HFFc6 (cell line): ENCODE measurements at regions not wholly inside any gene's neighbourhood (a gene's known extent, or its start where the extent isn't known, plus 50 kb on each side); places are given as distances from the start of the nearest gene placed in this dataset.
A peak's percentile ranks its signal among the peaks of the same experiment; 100 is the strongest.

ENCODE experiments used
- DNase-seq: peaks from one replicate; pipeline ENCODE4 v3.0.0-alpha.2; 2018
- H3K27ac Mint-ChIP-seq: 2 replicates; pipeline ENCODE4 v1.8.0; 2020; ENCODE audit warnings: mild to moderate bottlenecking, mixed read lengths
- H3K27me3 Mint-ChIP-seq: 2 replicates; pipeline ENCODE4 v1.8.0; 2021; ENCODE audit warnings: mild to moderate bottlenecking, moderate library complexity, mixed read lengths; ENCODE audit not compliant: insufficient read depth
- H3K36me3 Mint-ChIP-seq: 2 replicates; pipeline ENCODE4 v1.8.0; 2021; ENCODE audit warnings: low read depth, mixed read lengths
- H3K4me1 Mint-ChIP-seq: 2 replicates; pipeline ENCODE4 v1.8.0; 2020; ENCODE audit warnings: low read depth, mixed read lengths
- H3K4me3 Mint-ChIP-seq: 2 replicates; pipeline ENCODE4 v1.8.0; 2020; ENCODE audit warnings: mild to moderate bottlenecking, moderate library complexity, mixed read lengths
- H3K9me3 Mint-ChIP-seq: 2 replicates; pipeline ENCODE4 v1.8.0; 2020; ENCODE audit warnings: mild to moderate bottlenecking, mixed read lengths
- CTCF ChIP-seq: fragments of 200-600 bp; sonication (generic); IDR thresholded peaks from 2 replicates; pipeline ENCODE4 v1.5.0; 2021; ENCODE audit warnings: antibody characterized with exemption, mild to moderate bottlenecking

GRCh38 chr12:23063206-23063605, 438.2 kb downstream of the ETNK1 start:
- no peak for DNase-seq
- peaks cover 20% of the 10 kb centered on the region; the same call in 1 of the 2 replicates for H3K9me3 Mint-ChIP-seq
- no peak for TF ChIP-seq CTCF
- no peak overlapping the region for H3K4me3 Mint-ChIP-seq
- no peaks in the 10 kb centered on the region for H3K36me3 Mint-ChIP-seq
- no peaks in the 10 kb centered on the region for H3K27me3 Mint-ChIP-seq
- no peak overlapping the region for H3K27ac Mint-ChIP-seq
- H3K4me1 Mint-ChIP-seq: no peaks in the 10 kb centered on the region

GRCh38 chr12:23066095-23066494, 441.1 kb downstream of the ETNK1 start:
- H3K27me3 Mint-ChIP-seq: no peaks in the 10 kb centered on the region
- peaks cover 20% of the 10 kb centered on the region; the same call in 1 of the 2 replicates for H3K9me3 Mint-ChIP-seq
- H3K4me3 Mint-ChIP-seq: no peak overlapping the region
- no peak for DNase-seq
- H3K4me1 Mint-ChIP-seq: no peaks in the 10 kb centered on the region
- H3K27ac Mint-ChIP-seq: no peak overlapping the region
- no peak for TF ChIP-seq CTCF
- no peaks in the 10 kb centered on the region for H3K36me3 Mint-ChIP-seq

GRCh38 chr12:23083267-23083666, 458.3 kb downstream of the ETNK1 start:
- no peak for TF ChIP-seq CTCF
- H3K9me3 Mint-ChIP-seq: peaks cover 5% of the 10 kb centered on the region
- no peak overlapping the region for H3K27ac Mint-ChIP-seq
- no peak for DNase-seq
- H3K4me3 Mint-ChIP-seq: no peak overlapping the region
- no peaks in the 10 kb centered on the region; the same call in 1 of the 2 replicates for H3K27me3 Mint-ChIP-seq
- H3K4me1 Mint-ChIP-seq: no peaks in the 10 kb centered on the region
- no peaks in the 10 kb centered on the region for H3K36me3 Mint-ChIP-seq

GRCh38 chr12:23084236-23084995, 459.4 kb downstream of the ETNK1 start:
- Mint-ChIP-seq H3K27me3 (no peaks in the 10 kb centered on the region; the same call in 1 of the 2 replicates), H3K4me1 (no peaks in the 10 kb centered on the region), H3K4me3 (no peak overlapping the region), H3K36me3 (no peaks in the 10 kb centered on the region), H3K9me3 (peaks cover 8% of the 10 kb centered on the region), H3K27ac (no peak overlapping the region)
- DNase-seq: peak; percentile 7
- no peak for TF ChIP-seq CTCF

GRCh38 chr12:23088594-23088993, 463.6 kb downstream of the ETNK1 start:
- Mint-ChIP-seq H3K27ac (no peak overlapping the region), H3K36me3 (no peaks in the 10 kb centered on the region), H3K27me3 (no peaks in the 10 kb centered on the region; the same call in 1 of the 2 replicates), H3K4me1 (no peaks in the 10 kb centered on the region), H3K4me3 (no peak overlapping the region), H3K9me3 (peaks cover 30% of the 10 kb centered on the region)
- TF ChIP-seq CTCF: no peak
- DNase-seq: no peak
